ENCODE measurements at regions not wholly inside any gene's neighbourhood (a gene's known extent, or its start where the extent isn't known, plus 50 kb on each side); places are given as distances from the start of the nearest gene placed in this dataset.

DNA sequence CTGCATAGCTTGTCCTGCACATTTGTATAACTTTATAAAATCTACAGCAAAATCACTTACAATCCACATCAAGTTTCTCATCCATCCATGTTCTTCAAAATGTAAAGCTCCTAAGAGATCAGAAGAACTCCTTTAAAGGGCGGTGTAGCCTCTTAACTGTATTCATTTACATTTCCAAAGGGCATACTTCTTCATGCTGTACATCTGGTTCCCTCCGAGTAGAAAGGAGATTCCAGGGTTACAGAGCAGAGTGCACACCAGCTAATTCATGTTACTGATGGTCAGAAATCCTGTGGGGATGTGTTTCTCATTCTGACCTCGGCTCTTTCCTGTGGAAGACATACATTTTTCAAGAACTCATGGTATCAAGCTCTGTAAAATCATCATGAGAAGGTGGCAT, 231.8 kb downstream of the ARAP2 start:
- no peak overlapping the region for H3K4me3 ChIP-seq (replicated peaks; ENCODE audit: low read depth, low read length)
- TF ChIP-seq, protein P1, sequence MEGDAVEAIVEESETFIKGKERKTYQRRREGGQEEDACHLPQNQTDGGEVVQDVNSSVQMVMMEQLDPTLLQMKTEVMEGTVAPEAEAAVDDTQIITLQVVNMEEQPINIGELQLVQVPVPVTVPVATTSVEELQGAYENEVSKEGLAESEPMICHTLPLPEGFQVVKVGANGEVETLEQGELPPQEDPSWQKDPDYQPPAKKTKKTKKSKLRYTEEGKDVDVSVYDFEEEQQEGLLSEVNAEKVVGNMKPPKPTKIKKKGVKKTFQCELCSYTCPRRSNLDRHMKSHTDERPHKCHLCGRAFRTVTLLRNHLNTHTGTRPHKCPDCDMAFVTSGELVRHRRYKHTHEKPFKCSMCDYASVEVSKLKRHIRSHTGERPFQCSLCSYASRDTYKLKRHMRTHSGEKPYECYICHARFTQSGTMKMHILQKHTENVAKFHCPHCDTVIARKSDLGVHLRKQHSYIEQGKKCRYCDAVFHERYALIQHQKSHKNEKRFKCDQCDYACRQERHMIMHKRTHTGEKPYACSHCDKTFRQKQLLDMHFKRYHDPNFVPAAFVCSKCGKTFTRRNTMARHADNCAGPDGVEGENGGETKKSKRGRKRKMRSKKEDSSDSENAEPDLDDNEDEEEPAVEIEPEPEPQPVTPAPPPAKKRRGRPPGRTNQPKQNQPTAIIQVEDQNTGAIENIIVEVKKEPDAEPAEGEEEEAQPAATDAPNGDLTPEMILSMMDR (IDR thresholded peaks at IDR 0.05; ENCODE audit: low read depth, low read length, missing control alignments), result no peak
- DNase-seq (ENCODE audit: extremely low read depth, low read depth), result no peak

DNA sequence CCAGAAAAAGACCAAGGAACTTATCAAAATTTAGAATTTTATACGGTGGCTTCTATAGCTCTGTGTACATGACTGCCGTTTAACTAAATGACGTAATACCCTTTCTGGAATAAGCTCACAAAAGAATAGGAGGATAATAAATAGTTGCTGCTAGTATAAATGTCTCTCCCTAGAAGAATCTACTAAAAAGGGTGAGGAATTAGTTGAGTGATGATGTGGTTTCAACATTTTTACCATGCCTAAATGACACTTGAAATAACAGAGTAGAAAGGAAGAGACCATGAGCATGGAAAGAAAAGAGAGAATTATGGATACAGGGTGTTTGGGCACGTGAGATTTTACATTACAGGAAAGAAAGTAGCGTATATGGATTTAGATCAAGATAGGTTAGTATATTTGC, 231.1 kb downstream of the ARAP2 start:
- no peak for DNase-seq (ENCODE audit: extremely low read depth, low read depth)
- H3K4me3 ChIP-seq (replicated peaks; ENCODE audit: low read depth, low read length), result no peak overlapping the region
- TF ChIP-seq, protein P1 (IDR thresholded peaks at IDR 0.05; ENCODE audit: low read depth, low read length, missing control alignments), result no peak

Data from HFF-Myc (cell line).